ENCODE measurements at regions not wholly inside any gene's neighbourhood (a gene's known extent, or its start where the extent isn't known, plus 50 kb on each side); places are given as distances from the start of the nearest gene placed in this dataset.

DNA sequence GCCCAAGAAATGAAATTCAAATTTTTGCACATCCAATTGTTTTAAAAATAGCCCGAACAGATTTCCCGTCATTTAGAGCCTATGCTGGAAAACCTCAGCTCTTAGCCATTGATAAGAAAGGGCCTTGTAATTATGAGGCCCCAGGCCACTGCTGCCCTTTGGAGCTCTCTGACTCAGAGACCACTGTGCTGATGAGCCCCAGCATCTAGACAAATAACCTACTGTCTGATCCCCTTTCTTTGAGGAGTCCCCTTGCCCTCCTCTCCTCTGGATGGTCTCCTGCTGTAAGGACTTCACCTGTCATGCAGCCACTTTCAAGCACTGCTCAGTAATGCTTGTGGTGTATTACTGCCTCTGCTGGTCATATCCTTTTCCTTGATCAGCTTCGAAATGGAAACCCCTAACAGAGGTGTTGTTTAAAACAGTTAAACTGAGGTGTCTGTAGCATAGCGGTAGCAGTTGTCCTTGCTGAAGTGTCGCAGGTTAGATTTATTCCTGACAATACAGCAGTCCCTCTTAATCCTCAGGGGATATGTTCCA lies 159.9 kb upstream of the SRRM4 start:
- no peak overlapping the region for H3K4me3 ChIP-seq (ENCODE audit: low read depth, low read length)
- no peak for DNase-seq (ENCODE audit: low read depth)

DNA sequence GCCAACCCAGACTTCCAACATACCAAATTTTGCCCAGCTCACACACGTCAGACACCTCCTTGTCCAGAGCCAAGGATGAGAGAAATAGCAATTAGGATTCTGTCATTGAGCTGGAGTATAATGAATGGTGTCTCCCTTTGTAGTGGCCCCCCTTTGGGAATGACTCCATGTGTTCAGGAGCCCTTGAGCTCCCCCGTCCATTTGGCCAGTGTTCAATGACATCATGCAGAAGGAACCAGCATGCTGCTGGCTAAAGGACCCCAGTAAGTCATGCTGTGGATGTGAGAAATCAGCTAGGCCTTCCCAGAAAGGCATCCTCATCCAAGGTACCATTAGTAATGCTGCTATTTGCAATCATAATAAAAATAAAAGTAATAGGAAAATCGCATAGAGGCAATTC lies 158.8 kb upstream of the SRRM4 start:
- H3K4me3 ChIP-seq (ENCODE audit: low read depth, low read length) = no peak overlapping the region
- no peak for DNase-seq (ENCODE audit: low read depth)

DNA sequence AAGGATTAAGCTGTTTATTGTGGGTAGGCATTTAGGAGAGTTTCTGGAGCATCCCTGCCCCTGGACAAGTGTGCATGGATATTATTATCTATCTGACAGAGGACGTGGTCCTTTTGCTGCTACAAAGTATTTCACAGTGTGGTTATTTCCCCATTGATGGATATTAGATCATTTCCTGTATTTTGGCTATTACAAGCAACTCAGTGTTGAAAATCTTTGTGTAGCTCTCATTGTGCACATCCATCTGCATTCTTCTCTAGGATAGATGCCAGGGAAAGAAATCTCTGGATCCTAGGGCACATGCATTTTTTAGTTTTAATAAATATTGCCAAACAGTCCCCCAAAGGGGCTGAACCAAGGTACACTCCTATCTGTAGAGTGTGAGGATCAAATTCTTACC lies 154.3 kb upstream of the SRRM4 start:
- DNase-seq (ENCODE audit: low read depth) = no peak
- no peak overlapping the region for H3K4me3 ChIP-seq (ENCODE audit: low read depth, low read length)

GRCh38 chr12:118827606-118828005 lies 153.7 kb upstream of the SRRM4 start:
- H3K4me3 ChIP-seq (ENCODE audit: low read depth, low read length) = no peak overlapping the region
- DNase-seq (ENCODE audit: low read depth) = no peak

- DNase-seq (ENCODE audit: low read depth) = no peak
- no peak overlapping the region for H3K4me3 ChIP-seq (ENCODE audit: low read depth, low read length)
These were observed 151.0 kb upstream of the SRRM4 start for GRCh38 chr12:118830296-118830695.

DNA sequence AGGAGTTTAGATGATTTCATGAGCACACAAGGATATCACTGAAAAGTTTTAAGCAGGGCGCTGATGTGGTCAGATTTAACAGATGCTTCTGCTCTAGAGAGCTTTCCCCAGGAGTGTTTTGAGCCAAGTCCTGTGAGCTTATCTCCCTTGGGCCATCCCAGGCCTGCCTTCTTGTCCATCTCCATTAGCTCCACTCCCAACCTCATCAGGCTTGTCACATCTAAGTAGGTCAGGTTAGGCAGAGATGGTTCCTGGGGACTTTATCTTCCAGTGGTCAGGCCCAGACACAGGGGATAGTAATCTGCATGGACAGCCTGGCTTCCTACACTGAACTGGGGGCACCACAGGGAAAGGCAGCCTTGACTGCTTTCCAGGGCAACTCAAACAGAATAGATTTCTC lies 145.4 kb upstream of the SRRM4 start:
- no peak for DNase-seq (ENCODE audit: low read depth)
- no peak overlapping the region for H3K4me3 ChIP-seq (ENCODE audit: low read depth, low read length)

DNA sequence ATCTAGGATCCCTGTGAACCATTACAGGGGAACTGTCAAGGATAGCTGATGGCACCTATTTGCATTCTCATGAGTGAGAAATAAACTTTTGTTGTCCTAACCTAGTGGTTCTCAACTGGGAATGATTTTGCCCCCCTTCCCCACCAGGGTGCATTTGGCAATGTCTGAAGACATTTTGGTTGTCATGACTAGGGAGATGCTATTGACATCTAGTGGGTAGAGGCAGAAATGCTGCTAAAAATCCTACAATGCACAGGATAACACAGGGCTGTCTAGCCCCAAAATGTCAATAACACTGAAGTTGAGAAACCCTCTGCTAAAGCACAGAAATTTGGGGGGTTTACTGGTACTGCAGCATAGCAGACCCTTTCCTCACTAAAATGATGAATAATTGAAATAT lies 140.9 kb upstream of the SRRM4 start:
- DNase-seq (ENCODE audit: low read depth) = no peak
- H3K4me3 ChIP-seq (ENCODE audit: low read depth, low read length) = no peak overlapping the region

GRCh38 chr12:118840878-118841277 lies 140.5 kb upstream of the SRRM4 start:
- DNase-seq (ENCODE audit: low read depth) = no peak
- no peak overlapping the region for H3K4me3 ChIP-seq (ENCODE audit: low read depth, low read length)

DNA sequence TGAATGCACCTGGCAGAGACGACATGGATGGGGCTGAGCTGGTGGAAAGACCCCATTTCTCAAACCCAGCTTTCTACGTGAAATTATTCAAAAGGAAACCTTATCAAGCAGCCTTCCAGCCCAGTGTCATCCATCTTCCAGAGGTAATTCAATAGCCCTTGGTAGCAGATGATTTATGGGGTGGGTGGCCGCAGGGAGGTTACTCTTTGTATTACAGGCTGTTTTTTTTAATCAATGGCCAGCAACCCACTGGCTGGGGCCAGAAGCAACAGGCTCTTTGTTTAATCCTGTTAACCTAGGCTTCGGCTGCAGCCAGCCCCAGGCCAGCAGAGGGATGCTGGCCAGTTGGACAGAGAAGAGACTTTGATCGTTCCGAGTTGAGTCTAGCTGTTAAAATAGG lies 139.8 kb upstream of the SRRM4 start:
- DNase-seq (ENCODE audit: low read depth) = no peak
- no peak overlapping the region for H3K4me3 ChIP-seq (ENCODE audit: low read depth, low read length)

DNA sequence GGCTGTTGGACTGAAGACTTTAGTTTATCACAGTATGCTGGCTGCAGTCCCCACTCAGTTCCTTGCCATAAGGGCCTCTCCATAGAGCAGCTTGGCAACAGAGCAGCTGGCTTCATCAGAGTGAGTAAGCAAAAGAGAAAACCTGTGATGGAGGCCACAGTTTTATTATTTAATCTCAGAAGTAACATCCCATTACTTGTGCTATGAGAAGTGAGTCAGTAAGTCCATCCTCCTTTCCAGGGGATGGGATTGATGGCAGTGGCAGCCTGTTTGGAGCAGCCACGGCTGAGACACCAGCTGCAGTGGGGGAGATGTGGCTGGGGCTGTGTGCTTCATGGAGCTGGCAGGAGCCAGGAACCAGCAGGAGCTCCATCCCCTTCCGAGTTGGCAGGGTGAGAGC lies 138.5 kb upstream of the SRRM4 start:
- no peak overlapping the region for H3K4me3 ChIP-seq (ENCODE audit: low read depth, low read length)
- DNase-seq (ENCODE audit: low read depth) = no peak

DNA sequence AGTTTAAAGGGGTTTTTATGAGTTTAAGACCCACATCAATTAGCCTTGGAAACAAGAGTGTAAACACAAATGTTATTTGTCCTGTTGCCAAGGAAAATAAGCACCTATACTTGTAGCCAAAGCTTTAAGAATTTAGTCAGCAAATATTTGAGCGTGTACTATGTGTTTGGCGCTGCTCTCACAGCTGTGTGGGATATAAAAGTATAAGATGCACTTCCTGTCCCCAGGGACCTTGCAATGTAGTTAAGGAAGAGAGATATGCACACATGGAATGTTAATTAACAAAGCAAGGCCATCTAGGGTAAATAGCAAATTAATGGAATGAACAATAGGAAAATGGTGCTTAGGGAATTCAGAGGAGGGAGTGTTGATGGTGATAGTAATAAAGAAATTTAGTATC lies 134.9 kb upstream of the SRRM4 start:
- H3K4me3 ChIP-seq (ENCODE audit: low read depth, low read length) = no peak overlapping the region
- no peak for DNase-seq (ENCODE audit: low read depth)

DNA sequence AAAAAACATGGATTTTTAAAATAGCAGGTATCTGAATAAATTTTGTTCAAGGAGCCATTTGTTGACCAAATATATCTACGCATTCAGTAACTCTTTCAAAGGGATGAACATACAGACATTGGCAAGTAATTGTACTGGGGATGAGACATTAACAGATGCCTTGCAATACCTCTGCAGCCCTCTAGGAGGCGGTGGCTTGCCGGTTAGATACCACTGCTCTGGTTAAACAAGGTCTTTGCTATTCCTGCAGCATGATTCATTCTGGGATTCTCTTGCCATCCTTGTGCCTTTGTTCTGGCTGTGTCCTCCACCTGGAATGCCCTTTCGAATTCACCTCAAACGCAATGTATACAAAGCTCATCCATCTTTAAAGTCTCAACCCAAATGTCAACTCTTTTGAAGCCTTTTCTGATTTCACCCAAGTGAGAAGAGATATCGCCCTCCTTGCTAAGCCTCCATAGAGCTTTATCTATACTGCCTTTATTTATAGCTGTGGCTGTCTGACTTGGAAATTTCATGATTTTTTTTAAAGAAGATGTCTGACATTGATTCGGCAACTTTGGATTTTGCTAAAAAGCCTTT lies 131.0 kb upstream of the SRRM4 start:
- DNase-seq (ENCODE audit: low read depth) = no peak
- no peak overlapping the region for H3K4me3 ChIP-seq (ENCODE audit: low read depth, low read length)

DNA sequence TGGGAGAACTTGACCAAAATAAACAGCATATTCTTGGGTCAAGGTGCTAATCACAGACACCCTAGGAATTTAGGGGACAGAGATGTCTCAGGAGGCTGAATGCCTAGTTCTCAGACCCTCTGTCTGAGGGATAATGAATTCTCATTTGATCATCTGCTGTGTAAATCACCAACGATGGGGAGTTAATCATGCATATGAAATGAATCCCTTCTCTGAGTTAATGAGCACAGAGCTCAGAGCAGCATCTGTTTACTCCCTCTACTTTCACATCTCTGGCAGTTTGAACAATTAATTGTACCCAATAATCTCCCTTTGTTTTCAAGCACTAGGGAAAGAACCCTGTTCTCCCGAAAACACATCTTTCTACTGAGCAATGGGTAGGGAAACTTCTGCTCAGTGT lies 129.4 kb upstream of the SRRM4 start:
- no peak overlapping the region for H3K4me3 ChIP-seq (ENCODE audit: low read depth, low read length)
- DNase-seq (ENCODE audit: low read depth) = no peak

- DNase-seq (ENCODE audit: low read depth) = no peak
- no peak overlapping the region for H3K4me3 ChIP-seq (ENCODE audit: low read depth, low read length)
These were observed 127.7 kb upstream of the SRRM4 start for GRCh38 chr12:118853634-118854033.

DNA sequence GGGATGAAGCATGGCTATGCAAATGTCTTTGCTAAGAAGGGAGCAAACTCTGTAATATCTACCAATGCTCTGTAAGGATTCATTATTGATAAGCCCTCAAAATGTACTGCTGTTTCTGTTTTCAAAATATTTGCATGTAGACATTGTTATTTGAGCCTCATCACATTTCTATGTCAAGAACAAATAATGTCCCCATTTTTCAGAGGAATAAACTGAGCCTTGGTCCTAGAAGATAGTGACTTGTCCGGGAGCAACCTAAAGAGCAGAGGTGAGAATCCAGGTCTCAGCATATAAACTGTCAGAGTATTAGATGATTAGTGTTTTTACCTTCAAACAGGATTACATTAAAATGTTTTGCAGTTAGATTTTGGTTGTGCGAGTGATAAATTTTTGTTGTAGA lies 125.5 kb upstream of the SRRM4 start:
- H3K4me3 ChIP-seq (ENCODE audit: low read depth, low read length) = no peak overlapping the region
- DNase-seq (ENCODE audit: low read depth) = no peak

- no peak overlapping the region for H3K4me3 ChIP-seq (ENCODE audit: low read depth, low read length)
- no peak for DNase-seq (ENCODE audit: low read depth)
These were observed 115.0 kb upstream of the SRRM4 start for GRCh38 chr12:118866346-118866745.

GRCh38 chr12:118870551-118870950 lies 110.8 kb upstream of the SRRM4 start:
- H3K4me3 ChIP-seq (ENCODE audit: low read depth, low read length) = no peak overlapping the region
- DNase-seq (ENCODE audit: low read depth) = no peak

GRCh38 chr12:118874698-118875548 lies 106.4 kb upstream of the SRRM4 start:
- no peak overlapping the region for H3K4me3 ChIP-seq (ENCODE audit: low read depth, low read length)
- DNase-seq (ENCODE audit: low read depth) = no peak

DNA sequence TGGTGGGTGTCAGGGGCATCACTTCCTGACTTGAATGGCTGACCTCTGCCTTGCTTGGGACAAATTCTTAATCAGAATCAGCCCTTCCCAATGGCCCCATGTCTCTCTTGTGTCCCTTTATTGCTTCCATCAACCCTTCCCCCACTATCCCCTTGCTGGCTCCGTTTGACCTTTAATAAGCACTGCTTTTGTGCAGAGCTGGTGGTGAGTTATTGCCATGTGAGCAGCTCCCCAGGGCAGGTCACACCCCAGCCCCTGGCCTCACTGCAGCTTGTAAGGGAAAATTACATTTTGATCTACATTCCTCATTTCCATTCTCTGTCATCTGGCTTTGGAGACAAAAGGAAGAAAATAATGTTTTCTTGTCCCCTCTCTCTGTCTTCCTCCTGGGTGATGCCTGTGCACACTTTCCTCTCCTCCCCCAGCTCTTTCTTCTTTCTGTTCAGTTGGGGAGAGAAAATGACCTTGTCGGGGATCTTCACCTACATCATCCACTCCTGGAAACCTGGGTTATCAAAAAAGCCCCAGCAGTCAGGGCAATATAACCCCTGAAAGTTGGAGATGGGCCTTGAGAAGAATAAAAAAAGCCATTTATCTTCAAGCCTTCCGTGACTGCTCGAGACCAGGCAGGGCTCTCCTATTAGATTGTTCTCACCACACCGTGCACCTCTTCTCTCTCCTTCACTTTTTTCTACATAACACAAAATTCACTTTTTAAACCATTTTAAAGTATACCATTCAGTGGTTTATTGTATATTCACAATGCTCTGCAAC lies 100.4 kb upstream of the SRRM4 start:
- DNase-seq (ENCODE audit: low read depth) = no peak
- no peak overlapping the region for H3K4me3 ChIP-seq (ENCODE audit: low read depth, low read length)

DNA sequence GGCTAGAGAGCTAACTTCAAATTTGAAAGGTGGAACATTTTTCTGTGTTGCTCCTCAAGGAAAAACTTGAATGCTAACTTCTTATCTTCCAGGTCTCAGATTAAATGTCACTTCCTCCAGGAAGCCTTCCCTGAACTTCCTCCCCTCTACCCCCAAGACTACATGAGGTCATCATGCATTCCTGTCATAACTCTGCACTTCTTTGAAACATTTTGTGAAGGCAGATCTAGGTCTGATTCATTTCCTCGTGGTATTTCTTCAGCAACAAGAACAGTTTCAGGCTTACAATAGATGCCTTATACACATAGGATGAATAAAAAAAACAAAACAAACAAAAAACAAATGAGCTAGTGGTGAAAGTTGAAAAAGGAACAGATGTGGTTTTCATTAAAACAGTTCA lies 97.1 kb upstream of the SRRM4 start:
- no peak overlapping the region for H3K4me3 ChIP-seq (ENCODE audit: low read depth, low read length)
- DNase-seq (ENCODE audit: low read depth) = no peak
